Stimulated activated naive B cell treated with anti-CD40 and anti-IgM and Interleukin-4, amounts not matched to agents 10 μg/mL and 1 μg/mL and 100 μg/mL, for 72 hours (primary cell): ENCODE measurements at regions not wholly inside any gene's neighbourhood (a gene's known extent, or its start where the extent isn't known, plus 50 kb on each side); places are given as distances from the start of the nearest gene placed in this dataset.
"Not testable (repeated sequence)": the region's sequence is repeated elsewhere in the genome, so short reads cannot be mapped to it uniquely, and the experiment has no call there.

Source experiments
- ATAC-seq, 2 donors: fragments of 150-1000 bp; cut with Tn5 transposase; replicated peaks; 2 replicates each; pipeline ENCODE4 v1.10.0; 2021; ENCODE audit warnings: moderate library complexity in 1 of 2
- DNase-seq: peaks from one replicate; pipeline ENCODE4 v3.0.0; 2021
- H3K27ac Mint-ChIP-seq: one replicate; pipeline ENCODE4 v1.8.0; 2022; ENCODE audit warnings: mild to moderate bottlenecking, mixed read lengths
- H3K27me3 Mint-ChIP-seq, 2 donors: one replicate each; pipeline ENCODE4 v1.8.0; 2022; ENCODE audit warnings: mixed read lengths in 2 of 2
- H3K36me3 Mint-ChIP-seq, 2 donors: one replicate each; pipeline ENCODE4 v1.8.0; 2022; ENCODE audit warnings: mixed read lengths in 2 of 2, mild to moderate bottlenecking in 1 of 2
- H3K4me1 Mint-ChIP-seq, 2 donors: one replicate each; pipeline ENCODE4 v1.8.0; 2022; ENCODE audit warnings: mixed read lengths in 2 of 2, mild to moderate bottlenecking in 1 of 2
- H3K4me3 Mint-ChIP-seq, 2 donors: one replicate each; pipeline ENCODE4 v1.8.0; 2022; ENCODE audit warnings: mild to moderate bottlenecking in 2 of 2, mixed read lengths in 2 of 2, moderate library complexity in 1 of 2
- H3K9me3 Mint-ChIP-seq, 2 donors: one replicate each; pipeline ENCODE4 v1.8.0; 2022; ENCODE audit warnings: mixed read lengths in 2 of 2, mild to moderate bottlenecking in 1 of 2

GRCh38 chr16:86956437-86956836 is 360.8 kb downstream of the C16orf95 start:
- Mint-ChIP-seq H3K36me3 (no peaks in the 10 kb centered on the region), H3K4me3 (no peak overlapping the region), H3K4me1 (peaks cover 3 to 4% of the 10 kb centered on the region in 2 donors), H3K27ac (no peak overlapping the region), H3K27me3 (peaks cover 19 to 34% of the 10 kb centered on the region in 2 donors), H3K9me3 (no peaks in the 10 kb centered on the region)
- DNase-seq, result no peak
- no peak for ATAC-seq

GRCh38 chr16:86957662-86958198 is 359.5 kb downstream of the C16orf95 start:
- H3K36me3 Mint-ChIP-seq, H3K4me3 Mint-ChIP-seq, H3K4me1 Mint-ChIP-seq, ATAC-seq, H3K9me3 Mint-ChIP-seq, DNase-seq, H3K27ac Mint-ChIP-seq: not testable (repeated sequence)
- H3K27me3 Mint-ChIP-seq, result peaks cover 19 to 34% of the 10 kb centered on the region in 2 donors

DNA sequence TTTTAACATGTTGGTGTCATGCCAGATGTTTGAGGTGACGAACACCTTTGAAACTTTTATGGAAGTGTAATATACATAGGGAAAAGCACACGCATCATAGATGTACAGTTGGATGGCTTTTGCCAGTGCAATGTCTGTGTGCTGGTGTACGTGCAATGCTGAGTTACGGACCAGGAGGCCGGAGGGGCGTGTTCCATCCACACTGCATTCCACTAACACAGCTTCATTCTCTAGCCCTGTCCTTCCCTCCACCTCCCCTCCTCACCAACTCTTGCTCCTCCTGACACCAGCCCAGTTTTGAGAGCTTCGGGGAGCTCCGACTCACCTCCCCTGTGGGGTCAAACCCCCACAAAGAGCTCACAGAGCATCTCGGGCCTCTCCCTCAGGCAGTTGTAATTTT is 358.8 kb downstream of the C16orf95 start:
- DNase-seq (no peak), ATAC-seq (no peak)
- Mint-ChIP-seq H3K27ac (no peak overlapping the region), H3K36me3 (no peaks in the 10 kb centered on the region), H3K27me3 (peaks cover 19 to 34% of the 10 kb centered on the region in 2 donors), H3K4me1 (peaks cover 3 to 4% of the 10 kb centered on the region in 2 donors), H3K9me3 (no peaks in the 10 kb centered on the region), H3K4me3 (no peak overlapping the region)

- no peak overlapping the region for H3K27ac Mint-ChIP-seq
- no peaks in the 10 kb centered on the region for H3K36me3 Mint-ChIP-seq
- peaks cover 19 to 26% of the 10 kb centered on the region in 2 donors for H3K27me3 Mint-ChIP-seq
- no peaks in the 10 kb centered on the region for H3K9me3 Mint-ChIP-seq
- no peak for DNase-seq
- H3K4me1 Mint-ChIP-seq, result peaks cover 3 to 4% of the 10 kb centered on the region in 2 donors
- no peak overlapping the region for H3K4me3 Mint-ChIP-seq
- no peak for ATAC-seq
Observed at GRCh38 chr16:86959091-86959651, 358.0 kb downstream of the C16orf95 start.

- H3K27ac Mint-ChIP-seq, result no peak overlapping the region
- no peaks in the 10 kb centered on the region for H3K9me3 Mint-ChIP-seq
- peaks cover 19 to 26% of the 10 kb centered on the region in 2 donors for H3K27me3 Mint-ChIP-seq
- H3K36me3 Mint-ChIP-seq, result no peaks in the 10 kb centered on the region
- DNase-seq, result no peak
- H3K4me3 Mint-ChIP-seq, result no peak overlapping the region
- H3K4me1 Mint-ChIP-seq, result peaks cover 3 to 4% of the 10 kb centered on the region in 2 donors
- ATAC-seq, result no peak
Observed at GRCh38 chr16:86959729-86960128, 357.5 kb downstream of the C16orf95 start.

GRCh38 chr16:86960266-86960665 is 356.9 kb downstream of the C16orf95 start:
- peaks cover 3 to 4% of the 10 kb centered on the region in 2 donors for H3K4me1 Mint-ChIP-seq
- peaks cover 19 to 26% of the 10 kb centered on the region in 2 donors for H3K27me3 Mint-ChIP-seq
- H3K36me3 Mint-ChIP-seq, result no peaks in the 10 kb centered on the region
- ATAC-seq (no peak), DNase-seq (no peak)
- H3K27ac Mint-ChIP-seq, result no peak overlapping the region
- H3K4me3 Mint-ChIP-seq, result no peak overlapping the region
- H3K9me3 Mint-ChIP-seq, result no peaks in the 10 kb centered on the region

- no peak for ATAC-seq
- H3K36me3 Mint-ChIP-seq, result no peaks in the 10 kb centered on the region
- H3K27me3 Mint-ChIP-seq, result peaks cover 19 to 23% of the 10 kb centered on the region in 2 donors
- DNase-seq, result no peak
- no peak overlapping the region for H3K27ac Mint-ChIP-seq
- peaks cover 3 to 4% of the 10 kb centered on the region in 2 donors for H3K4me1 Mint-ChIP-seq
- H3K9me3 Mint-ChIP-seq, result no peaks in the 10 kb centered on the region
- H3K4me3 Mint-ChIP-seq, result no peak overlapping the region
Observed at GRCh38 chr16:86961171-86961601, 356.0 kb downstream of the C16orf95 start.

DNA sequence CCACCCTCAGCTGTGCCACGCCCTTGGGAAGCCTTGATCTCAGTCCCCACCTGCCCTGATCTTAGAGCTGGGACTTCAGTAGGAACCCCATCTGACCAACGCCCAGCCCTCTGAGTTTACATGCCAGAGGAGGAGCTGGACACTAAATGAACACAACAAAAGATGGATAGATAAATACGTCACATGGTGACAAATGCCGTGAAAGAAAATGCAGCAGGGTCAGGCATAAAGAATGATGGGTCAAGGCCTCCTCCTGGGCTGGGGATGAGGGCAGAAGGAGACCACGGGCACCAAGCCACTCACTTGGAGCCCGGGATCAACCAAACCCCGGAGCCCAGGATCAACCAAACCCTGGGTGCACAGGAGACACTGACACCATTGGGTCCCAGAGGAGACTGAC is 354.9 kb downstream of the C16orf95 start:
- Mint-ChIP-seq H3K9me3 (no peaks in the 10 kb centered on the region), H3K4me3 (no peak overlapping the region), H3K27ac (no peak overlapping the region), H3K36me3 (no peaks in the 10 kb centered on the region), H3K27me3 (peaks cover 15 to 19% of the 10 kb centered on the region in 2 donors), H3K4me1 (no peaks in the 10 kb centered on the region)
- no peak for DNase-seq
- no peak for ATAC-seq

DNA sequence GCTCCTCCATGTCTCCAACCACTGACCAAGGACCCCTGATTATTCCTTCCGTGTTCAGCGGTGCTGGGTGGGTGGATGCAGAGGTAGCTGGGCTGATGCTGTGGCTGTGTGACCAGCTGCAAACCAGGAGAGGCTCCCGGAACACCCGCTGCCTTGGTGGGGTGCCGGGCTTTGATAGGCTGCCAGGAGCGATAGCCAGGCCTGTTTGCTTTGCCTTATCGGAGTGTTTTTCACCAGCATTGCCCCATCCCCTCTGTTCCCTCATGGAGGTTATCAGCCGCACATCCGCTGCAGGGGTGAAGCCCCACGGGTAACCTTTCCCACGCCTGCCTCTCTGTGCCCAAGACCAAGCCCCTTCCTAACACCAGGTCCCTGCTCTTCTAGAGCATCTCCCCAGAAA is 354.3 kb downstream of the C16orf95 start:
- Mint-ChIP-seq H3K36me3 (no peaks in the 10 kb centered on the region), H3K27ac (peak overlapping the region; percentile 5), H3K4me3 (no peak overlapping the region), H3K4me1 (no peaks in the 10 kb centered on the region), H3K27me3 (peaks cover 15 to 19% of the 10 kb centered on the region in 2 donors), H3K9me3 (no peaks in the 10 kb centered on the region)
- DNase-seq, result no peak
- ATAC-seq, result no peak

DNA sequence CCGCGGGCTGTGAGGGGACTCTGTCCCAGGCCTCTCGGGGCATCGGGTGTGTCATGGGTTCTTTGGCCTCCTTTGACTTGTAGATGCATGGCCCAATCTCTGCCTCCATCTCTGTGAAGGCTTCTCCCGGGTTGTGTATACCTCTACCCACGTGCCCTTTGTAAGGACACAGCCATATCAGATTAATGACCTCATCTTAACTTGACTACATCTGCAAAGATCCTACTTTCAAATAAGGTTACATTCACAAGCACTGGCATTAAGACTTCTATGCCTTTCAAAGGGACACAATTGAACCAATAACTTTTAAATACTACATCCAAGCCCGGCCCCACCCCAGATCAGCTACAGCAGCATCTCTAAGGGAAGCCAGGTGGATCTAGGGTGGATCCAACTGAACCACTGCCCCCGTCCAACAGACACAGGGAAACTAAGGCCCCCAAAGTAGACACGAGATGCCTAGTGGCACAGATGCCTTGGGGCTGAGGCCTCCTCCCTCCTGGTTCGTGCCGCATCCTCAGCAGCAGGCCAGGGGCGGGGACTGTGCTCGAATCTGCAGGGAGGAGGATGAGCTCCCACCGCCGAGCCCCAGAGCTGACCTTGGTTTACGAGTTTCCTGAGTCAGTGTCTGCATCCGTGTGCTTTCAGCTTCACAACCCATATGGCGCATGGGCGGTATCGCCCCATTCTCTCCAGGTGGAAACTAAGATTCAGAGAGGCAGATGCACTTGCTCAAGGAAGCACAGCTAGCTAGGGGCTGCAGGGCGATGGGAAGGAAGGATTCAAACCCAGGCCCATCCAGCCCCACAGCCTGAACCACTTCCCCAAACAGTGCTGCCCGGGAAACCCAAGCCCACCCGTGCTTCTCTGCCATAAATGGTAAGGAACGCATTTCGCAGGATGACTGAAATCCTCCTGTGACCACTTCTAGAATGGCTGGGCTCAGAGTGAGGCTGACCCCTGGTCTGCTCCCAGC is 353.3 kb downstream of the C16orf95 start:
- no peaks in the 10 kb centered on the region for H3K9me3 Mint-ChIP-seq
- no peaks in the 10 kb centered on the region for H3K36me3 Mint-ChIP-seq
- peaks cover 8 to 11% of the 10 kb centered on the region in 2 donors for H3K27me3 Mint-ChIP-seq
- H3K4me3 Mint-ChIP-seq, result no peak overlapping the region
- ATAC-seq (no peak), DNase-seq (no peak)
- no peaks in the 10 kb centered on the region for H3K4me1 Mint-ChIP-seq
- no peak overlapping the region for H3K27ac Mint-ChIP-seq

- no peak for ATAC-seq
- no peak for DNase-seq
- Mint-ChIP-seq H3K9me3 (no peaks in the 10 kb centered on the region), H3K27me3 (peaks cover 2 to 3% of the 10 kb centered on the region in 2 donors), H3K27ac (no peak overlapping the region), H3K36me3 (no peaks in the 10 kb centered on the region), H3K4me1 (no peaks in the 10 kb centered on the region), H3K4me3 (no peak overlapping the region)
Observed at GRCh38 chr16:86964796-86965241, 352.4 kb downstream of the C16orf95 start.

DNA sequence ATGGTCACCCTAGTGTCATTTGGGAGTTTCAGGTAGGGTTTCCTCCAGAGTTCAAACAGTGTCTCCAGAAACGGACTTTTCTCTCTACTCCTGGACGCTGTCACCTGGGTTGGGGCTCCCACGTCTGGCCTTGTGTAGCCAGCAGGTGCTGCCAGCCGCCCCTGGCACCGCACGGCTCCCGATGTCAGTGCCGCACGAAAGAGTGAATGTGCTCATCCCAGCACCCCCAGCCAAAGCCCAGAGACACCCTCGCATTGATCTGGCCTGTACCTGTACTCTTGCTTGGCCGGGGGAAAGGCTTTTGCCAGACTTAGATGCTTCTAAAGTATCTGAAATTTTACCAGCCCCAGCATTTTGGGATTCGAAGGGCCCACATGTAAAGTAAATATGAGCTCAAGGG is 351.9 kb downstream of the C16orf95 start:
- DNase-seq (no peak), ATAC-seq (no peak)
- Mint-ChIP-seq H3K27ac (no peak overlapping the region), H3K4me1 (no peaks in the 10 kb centered on the region), H3K27me3 (no peaks in the 10 kb centered on the region), H3K36me3 (no peaks in the 10 kb centered on the region), H3K4me3 (no peak overlapping the region), H3K9me3 (peaks cover 0 to 3% of the 10 kb centered on the region in 2 donors)

DNA sequence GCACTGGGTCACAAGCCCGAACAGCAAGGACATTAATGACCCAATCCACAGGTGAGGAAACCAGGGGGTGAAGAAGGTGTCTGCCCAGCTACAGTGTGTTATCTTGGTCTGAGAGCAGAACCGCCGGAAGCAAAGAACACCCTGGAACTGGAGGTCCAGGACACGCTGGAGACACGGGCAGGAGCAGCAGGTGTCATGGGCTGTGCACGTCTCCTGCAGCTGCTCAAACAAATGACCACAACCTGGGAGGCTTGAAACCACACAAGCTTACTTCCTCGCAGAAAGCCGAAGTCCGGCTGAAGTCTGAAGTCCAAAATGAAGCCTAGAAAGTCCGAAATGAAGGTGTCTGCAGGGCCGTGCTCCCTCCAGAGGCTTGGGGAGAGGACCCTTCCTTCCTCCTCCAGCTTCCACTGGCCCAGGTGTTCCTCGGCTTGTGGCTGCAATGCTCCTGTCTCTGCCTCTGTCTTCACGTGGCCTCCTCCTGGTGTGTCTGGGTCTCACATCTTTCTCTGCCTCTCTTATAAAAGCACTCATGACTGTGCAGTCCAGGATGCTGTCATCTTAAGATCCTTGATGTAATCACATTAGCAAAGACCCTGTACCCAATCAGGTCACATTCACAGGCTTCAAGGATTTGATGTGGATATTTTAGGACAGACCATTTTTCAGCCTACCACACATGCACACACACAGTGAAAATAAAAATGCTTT is 351.2 kb downstream of the C16orf95 start:
- Mint-ChIP-seq H3K27me3 (no peaks in the 10 kb centered on the region), H3K36me3 (no peaks in the 10 kb centered on the region), H3K27ac (no peak overlapping the region), H3K9me3 (peaks cover 0 to 3% of the 10 kb centered on the region in 2 donors), H3K4me1 (no peaks in the 10 kb centered on the region), H3K4me3 (no peak overlapping the region)
- no peak for DNase-seq
- ATAC-seq, result no peak

GRCh38 chr16:86966777-86967176 is 350.4 kb downstream of the C16orf95 start:
- Mint-ChIP-seq H3K27me3 (peaks cover 0 to 2% of the 10 kb centered on the region in 2 donors), H3K36me3 (no peaks in the 10 kb centered on the region), H3K4me1 (no peaks in the 10 kb centered on the region), H3K27ac (no peak overlapping the region), H3K9me3 (peaks cover 0 to 3% of the 10 kb centered on the region in 2 donors), H3K4me3 (no peak overlapping the region)
- no peak for DNase-seq
- no peak for ATAC-seq
